ENCODE measurements at regions not wholly inside any gene's neighbourhood (a gene's known extent, or its start where the extent isn't known, plus 50 kb on each side); places are given as distances from the start of the nearest gene placed in this dataset.

DNA sequence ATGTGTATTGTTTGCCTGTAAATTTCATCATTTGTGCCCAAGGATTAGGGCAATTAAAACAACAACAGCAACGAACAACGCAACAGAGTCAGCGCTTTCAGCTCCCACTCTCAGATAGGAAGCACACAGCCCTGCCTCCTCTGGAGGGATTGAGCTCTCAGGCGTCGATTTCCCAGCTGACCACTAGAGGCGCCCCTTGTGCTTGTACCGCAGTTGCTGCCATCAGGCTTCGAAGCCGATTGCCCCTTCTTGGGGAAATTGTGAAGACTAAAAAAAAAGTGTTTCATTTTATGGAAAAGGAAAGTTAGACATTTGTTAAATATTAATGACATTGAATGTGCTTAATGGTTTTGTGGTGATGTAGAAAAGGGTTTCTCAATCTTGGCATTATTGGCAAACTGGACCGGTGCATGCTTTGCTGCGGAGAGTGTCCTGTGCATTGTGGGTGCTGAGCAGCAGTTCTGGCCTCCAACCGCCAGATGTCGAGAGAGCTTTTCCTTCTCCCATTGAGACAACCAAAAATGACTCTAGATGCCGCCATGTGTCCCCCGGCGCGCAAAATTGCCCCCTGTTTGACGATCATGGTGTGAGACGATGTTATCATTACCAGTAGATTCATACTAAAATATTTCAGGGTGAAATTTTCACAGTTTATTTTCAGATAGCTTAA, 650.4 kb upstream of the RBFOX1 start:
- no peak for DNase-seq (ENCODE audit: low read depth, low spot score)
- CTCF ChIA-PET = interaction anchor here (0.6 to 1.5 kb wide), 2 partner anchors 39 to 133 kb away, joined by 3 read pairs; no protein-coding TSS in a partner anchor
- TF ChIP-seq, protein P1, sequence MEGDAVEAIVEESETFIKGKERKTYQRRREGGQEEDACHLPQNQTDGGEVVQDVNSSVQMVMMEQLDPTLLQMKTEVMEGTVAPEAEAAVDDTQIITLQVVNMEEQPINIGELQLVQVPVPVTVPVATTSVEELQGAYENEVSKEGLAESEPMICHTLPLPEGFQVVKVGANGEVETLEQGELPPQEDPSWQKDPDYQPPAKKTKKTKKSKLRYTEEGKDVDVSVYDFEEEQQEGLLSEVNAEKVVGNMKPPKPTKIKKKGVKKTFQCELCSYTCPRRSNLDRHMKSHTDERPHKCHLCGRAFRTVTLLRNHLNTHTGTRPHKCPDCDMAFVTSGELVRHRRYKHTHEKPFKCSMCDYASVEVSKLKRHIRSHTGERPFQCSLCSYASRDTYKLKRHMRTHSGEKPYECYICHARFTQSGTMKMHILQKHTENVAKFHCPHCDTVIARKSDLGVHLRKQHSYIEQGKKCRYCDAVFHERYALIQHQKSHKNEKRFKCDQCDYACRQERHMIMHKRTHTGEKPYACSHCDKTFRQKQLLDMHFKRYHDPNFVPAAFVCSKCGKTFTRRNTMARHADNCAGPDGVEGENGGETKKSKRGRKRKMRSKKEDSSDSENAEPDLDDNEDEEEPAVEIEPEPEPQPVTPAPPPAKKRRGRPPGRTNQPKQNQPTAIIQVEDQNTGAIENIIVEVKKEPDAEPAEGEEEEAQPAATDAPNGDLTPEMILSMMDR (IDR thresholded peaks at IDR 0.05; ENCODE audit: insufficient read depth, low read length, missing control alignments) = no peak
- POLR2A ChIA-PET = no interaction called here
- H3K4me3 ChIP-seq (ENCODE audit: low read depth, low read length) = no peak overlapping the region

DNA sequence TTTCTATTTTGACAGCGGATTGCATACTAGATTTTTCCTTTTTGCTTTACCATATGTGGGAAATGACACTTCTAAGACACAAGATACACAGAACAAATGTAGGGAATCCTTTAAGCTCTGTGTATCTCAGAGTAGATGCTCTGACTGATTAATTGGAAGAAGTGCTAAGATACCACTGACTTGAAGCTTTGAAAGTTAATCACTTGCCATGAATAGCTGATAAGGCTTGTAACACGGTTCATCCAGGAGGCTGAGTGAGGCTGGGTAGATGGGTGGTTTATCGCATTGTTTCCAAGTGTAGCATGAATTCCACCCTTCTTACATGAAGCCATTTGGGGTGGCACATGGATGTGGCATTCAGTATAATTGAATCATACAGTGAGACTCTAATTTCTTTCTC, 654.1 kb upstream of the RBFOX1 start:
- TF ChIP-seq, protein P1 (IDR thresholded peaks at IDR 0.05; ENCODE audit: insufficient read depth, low read length, missing control alignments) = no peak
- CTCF ChIA-PET = no interaction called here

DNA sequence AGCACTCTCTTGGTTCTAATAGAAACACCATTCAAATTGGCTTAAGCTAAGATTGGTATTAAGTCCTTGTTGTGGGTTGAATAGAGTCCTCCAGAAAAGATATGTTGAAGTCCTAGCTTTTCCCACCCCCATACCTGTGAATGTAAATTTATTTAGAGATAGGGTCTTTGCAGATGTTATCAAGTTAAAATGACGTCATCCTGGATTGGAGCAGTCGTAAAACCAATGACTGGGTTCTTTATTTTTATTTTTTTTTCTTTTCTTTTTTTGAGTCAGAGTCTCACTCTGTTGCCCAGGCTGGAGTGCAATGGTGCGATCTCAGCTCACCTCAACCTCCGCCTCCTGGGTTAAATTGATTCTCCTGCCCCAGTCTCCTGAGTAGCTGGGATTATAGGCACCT, 658.6 kb upstream of the RBFOX1 start:
- no peak overlapping the region for H3K4me3 ChIP-seq (ENCODE audit: low read depth, low read length)
- TF ChIP-seq, protein P1 (IDR thresholded peaks at IDR 0.05; ENCODE audit: insufficient read depth, low read length, missing control alignments) = no peak
- DNase-seq (ENCODE audit: low read depth, low spot score) = no peak
- CTCF ChIA-PET = no interaction called here
- POLR2A ChIA-PET = no interaction called here

More for the DNA sequence above, 654.1 kb upstream of the RBFOX1 start:
- H3K4me3 ChIP-seq (ENCODE audit: low read depth, low read length) = no peak overlapping the region
- POLR2A ChIA-PET = no interaction called here
- DNase-seq (ENCODE audit: low read depth, low spot score) = no peak

DNA sequence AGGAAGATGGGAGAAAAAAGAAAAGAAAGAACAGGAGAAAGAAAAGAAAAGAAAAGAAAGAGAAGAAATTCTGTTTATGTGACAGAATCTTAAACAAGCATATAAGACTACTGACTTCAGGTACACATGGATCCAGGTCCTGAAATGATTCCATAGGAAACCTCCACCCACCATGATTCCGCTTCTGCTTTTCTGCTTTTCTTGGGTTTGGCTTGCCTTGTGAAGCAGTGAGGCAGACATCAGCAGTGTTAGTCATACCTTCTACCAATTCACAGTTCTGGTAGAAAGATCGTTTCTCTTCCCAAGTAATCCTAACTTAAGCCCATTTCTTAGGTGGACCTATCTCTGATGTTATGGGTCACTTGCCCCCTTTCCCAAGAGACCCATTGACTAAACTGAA, 660.1 kb upstream of the RBFOX1 start:
- ChIA-PET CTCF (no interaction called here), POLR2A (no interaction called here)
- no peak for DNase-seq (ENCODE audit: low read depth, low spot score)
- H3K4me3 ChIP-seq (ENCODE audit: low read depth, low read length) = no peak overlapping the region
- TF ChIP-seq, protein P1 (IDR thresholded peaks at IDR 0.05; ENCODE audit: insufficient read depth, low read length, missing control alignments) = no peak

DNA sequence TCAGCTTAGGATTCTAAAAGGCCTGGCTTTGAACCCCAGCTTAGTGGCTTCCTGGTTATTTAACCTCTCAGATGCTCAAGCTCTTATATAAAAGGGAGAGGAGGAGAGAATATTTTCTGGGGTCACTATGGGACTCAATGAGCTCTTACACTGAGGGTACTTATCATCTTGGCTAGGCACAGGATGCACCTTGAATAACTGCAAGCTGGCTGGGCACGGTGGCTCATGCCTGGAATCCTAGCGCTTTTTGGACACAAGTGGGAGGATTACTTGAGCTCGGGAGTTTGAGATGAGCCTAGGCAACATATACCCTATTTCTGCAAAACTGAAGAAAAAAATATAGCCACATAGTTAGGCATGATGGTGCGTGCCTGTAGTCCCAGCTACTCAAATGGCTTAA, 665.3 kb upstream of the RBFOX1 start:
- CTCF ChIA-PET = interaction anchor here (0.7 kb wide), 1 partner anchor 23 kb away, joined by 3 read pairs; no protein-coding TSS in a partner anchor
- DNase-seq (ENCODE audit: low read depth, low spot score) = no peak
- TF ChIP-seq, protein P1 (IDR thresholded peaks at IDR 0.05; ENCODE audit: insufficient read depth, low read length, missing control alignments) = no peak
- no peak overlapping the region for H3K4me3 ChIP-seq (ENCODE audit: low read depth, low read length)
- POLR2A ChIA-PET = no interaction called here

DNA sequence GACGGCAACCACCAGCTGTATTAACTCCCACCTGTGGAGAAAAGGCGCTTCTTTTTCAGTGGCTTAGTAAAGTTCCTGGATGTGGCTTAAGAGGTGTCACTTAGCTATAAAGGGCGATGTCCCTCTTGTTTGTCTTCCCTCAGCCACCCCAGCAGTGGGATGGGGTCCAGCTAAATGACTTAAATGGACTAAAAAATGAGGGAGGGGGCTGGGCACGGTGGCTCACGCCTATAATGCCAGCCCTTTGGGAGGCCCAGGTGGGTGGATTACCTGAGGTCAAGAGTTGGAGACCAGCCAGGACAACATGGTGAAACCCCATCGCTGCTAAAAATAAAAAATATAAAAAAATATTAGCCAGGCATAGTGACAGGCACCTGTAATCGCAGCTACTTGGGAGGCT, 667.5 kb upstream of the RBFOX1 start:
- TF ChIP-seq, protein P1 (IDR thresholded peaks at IDR 0.05; ENCODE audit: insufficient read depth, low read length, missing control alignments) = no peak
- H3K4me3 ChIP-seq (ENCODE audit: low read depth, low read length) = no peak overlapping the region
- ChIA-PET CTCF (no interaction called here), POLR2A (no interaction called here)
- no peak for DNase-seq (ENCODE audit: low read depth, low spot score)

Data from AG04449 (cell line).